PFSK-1 (cell line): ENCODE measurements at regions not wholly inside any gene's neighbourhood (a gene's known extent, or its start where the extent isn't known, plus 50 kb on each side); places are given as distances from the start of the nearest gene placed in this dataset.

ENCODE experiments used
- FOXP2 ChIP-seq: optimal IDR thresholded peaks from 2 replicates; pipeline ENCODE3; 2011; ENCODE audit warnings: borderline replicate concordance, control low read depth, inconsistent platforms; ENCODE audit not compliant: insufficient read depth; ENCODE audit errors: extremely low read length, extremely low read depth
- POLR2AphosphoS5 ChIP-seq: IDR thresholded peaks from 2 replicates; pipeline ENCODE4 v1.6.1; 2012; ENCODE audit warnings: low read depth, mild to moderate bottlenecking, control low read depth, low read length, moderate library complexity
- SIN3A ChIP-seq: IDR thresholded peaks from 2 replicates; pipeline ENCODE4 v1.6.1; 2012; ENCODE audit warnings: mild to moderate bottlenecking, low read length, moderate library complexity, borderline replicate concordance; ENCODE audit not compliant: insufficient read depth
- TAF1 ChIP-seq: IDR thresholded peaks from 2 replicates; pipeline ENCODE4 v1.6.1; 2012; ENCODE audit warnings: low read length, control low read depth, borderline replicate concordance; ENCODE audit not compliant: insufficient read depth
- TF ChIP-seq, protein P1 (sequence below), 2 experiments: IDR thresholded peaks; 2 replicates each; pipeline versions ENCODE4 v1.6.1 to v1.8.0; 2011 to 2012; ENCODE audit warnings: low read depth in 2 of 2, low read length in 2 of 2, control low read depth in 1 of 2, inconsistent platforms in 1 of 2, mild to moderate bottlenecking in 1 of 2, moderate library complexity in 1 of 2; ENCODE audit not compliant: insufficient read depth in 1 of 2

DNA sequence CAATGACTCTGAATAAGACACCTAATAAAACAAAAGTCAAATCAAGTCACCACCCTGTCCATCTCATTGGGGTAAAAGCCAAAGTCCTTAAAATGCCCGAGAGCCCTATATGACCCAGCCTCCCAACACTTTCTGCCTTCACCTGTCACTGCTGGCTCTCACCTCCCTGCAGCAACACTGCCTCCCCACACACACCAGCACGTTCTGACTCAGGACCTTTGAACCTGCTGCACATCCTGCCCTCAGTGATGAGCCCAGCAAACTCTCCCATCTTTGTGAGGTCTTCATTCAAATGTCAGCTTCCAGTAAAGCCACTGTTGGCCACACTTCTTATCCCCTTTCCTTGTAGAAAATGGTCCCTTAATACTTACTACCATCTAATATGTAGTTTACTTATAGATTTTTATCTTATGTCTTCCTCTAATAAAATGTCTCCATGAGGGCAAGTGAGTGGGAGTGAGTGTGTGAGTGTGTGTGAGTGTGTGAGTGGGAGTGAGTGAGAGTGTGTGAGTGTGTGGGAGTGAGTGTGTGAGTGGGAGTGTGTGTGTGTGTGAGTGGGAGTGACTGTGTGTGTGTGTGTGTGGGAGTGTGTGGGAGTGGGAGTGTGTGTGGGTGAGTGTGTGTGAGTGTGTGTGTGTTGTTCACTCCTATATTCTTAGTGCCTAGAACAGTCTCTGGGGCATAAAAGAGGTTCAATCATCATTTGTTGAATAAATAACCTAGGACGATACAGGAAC lies 504.7 kb downstream of the EIPR1 start:
- TF ChIP-seq TAF1 (no peak), POLR2AphosphoS5 (no peak), FOXP2 (no peak), SIN3A (no peak)
- TF ChIP-seq, protein P1, sequence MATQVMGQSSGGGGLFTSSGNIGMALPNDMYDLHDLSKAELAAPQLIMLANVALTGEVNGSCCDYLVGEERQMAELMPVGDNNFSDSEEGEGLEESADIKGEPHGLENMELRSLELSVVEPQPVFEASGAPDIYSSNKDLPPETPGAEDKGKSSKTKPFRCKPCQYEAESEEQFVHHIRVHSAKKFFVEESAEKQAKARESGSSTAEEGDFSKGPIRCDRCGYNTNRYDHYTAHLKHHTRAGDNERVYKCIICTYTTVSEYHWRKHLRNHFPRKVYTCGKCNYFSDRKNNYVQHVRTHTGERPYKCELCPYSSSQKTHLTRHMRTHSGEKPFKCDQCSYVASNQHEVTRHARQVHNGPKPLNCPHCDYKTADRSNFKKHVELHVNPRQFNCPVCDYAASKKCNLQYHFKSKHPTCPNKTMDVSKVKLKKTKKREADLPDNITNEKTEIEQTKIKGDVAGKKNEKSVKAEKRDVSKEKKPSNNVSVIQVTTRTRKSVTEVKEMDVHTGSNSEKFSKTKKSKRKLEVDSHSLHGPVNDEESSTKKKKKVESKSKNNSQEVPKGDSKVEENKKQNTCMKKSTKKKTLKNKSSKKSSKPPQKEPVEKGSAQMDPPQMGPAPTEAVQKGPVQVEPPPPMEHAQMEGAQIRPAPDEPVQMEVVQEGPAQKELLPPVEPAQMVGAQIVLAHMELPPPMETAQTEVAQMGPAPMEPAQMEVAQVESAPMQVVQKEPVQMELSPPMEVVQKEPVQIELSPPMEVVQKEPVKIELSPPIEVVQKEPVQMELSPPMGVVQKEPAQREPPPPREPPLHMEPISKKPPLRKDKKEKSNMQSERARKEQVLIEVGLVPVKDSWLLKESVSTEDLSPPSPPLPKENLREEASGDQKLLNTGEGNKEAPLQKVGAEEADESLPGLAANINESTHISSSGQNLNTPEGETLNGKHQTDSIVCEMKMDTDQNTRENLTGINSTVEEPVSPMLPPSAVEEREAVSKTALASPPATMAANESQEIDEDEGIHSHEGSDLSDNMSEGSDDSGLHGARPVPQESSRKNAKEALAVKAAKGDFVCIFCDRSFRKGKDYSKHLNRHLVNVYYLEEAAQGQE (IDR thresholded peaks at IDR 0.05; ENCODE audit: insufficient read depth in 1 of 2, low read depth in 2 of 2, low read length in 2 of 2) = no peak

DNA sequence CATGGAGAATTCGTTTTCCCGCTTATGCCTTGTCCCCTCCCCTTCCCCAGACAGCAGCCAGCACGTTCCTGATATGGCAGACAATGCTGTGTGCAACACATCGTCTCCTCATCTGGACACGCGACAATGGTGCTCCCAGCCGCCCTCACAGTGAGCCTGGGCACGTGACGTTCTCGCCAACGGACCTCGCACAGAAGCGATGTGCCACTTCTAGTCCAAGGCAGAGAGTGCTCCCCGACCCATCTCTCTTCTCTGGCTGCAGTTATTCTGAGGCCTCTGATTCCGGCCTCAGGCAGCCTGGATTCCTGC lies 505.4 kb downstream of the EIPR1 start:
- TF ChIP-seq TAF1 (no peak), SIN3A (no peak), POLR2AphosphoS5 (no peak), FOXP2 (no peak)
- TF ChIP-seq, protein P1 (IDR thresholded peaks at IDR 0.05; ENCODE audit: insufficient read depth in 1 of 2, low read depth in 2 of 2, low read length in 2 of 2) = no peak

DNA sequence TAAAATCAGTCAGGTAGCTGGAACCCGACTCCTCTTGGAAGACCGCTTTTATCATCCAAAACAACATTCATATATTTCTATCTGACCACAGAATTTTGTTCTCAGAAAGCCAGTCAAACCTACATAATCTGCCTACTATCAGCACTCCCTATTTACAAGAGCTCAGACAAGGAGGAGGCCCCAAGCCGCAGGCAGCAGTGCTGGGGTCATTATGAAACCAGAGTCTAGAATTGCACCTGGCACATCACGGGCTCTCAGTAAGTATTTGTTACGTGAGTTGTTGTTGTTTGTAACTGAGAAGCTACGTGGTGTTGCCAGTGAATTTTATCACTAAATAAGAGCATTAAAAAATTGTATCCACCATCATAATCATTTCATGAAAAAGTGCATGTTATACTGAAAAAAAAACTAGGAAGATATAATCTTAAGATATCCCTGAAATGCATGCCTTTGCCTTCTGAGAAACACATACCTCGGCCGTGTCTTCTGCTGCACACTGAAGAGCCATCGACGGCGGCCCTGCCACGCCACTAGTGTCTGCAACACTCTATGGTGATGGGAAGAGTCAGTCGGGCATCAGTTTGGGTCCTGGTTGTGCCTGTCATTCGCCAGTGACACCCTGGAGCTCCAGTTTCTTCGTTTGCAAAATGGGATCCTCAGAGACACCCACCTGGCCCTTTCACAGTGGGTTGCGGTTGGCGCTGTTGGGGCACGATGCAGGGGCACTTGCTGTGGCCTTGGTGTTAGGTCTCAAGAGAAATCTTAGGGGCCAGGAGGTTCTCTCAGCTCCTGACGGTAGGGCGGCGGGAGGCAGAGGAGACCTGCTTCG lies 505.9 kb downstream of the EIPR1 start:
- TF ChIP-seq POLR2AphosphoS5 (no peak), SIN3A (no peak), TAF1 (no peak), FOXP2 (no peak)
- TF ChIP-seq, protein P1 (IDR thresholded peaks at IDR 0.05; ENCODE audit: insufficient read depth in 1 of 2, low read depth in 2 of 2, low read length in 2 of 2) = no peak

DNA sequence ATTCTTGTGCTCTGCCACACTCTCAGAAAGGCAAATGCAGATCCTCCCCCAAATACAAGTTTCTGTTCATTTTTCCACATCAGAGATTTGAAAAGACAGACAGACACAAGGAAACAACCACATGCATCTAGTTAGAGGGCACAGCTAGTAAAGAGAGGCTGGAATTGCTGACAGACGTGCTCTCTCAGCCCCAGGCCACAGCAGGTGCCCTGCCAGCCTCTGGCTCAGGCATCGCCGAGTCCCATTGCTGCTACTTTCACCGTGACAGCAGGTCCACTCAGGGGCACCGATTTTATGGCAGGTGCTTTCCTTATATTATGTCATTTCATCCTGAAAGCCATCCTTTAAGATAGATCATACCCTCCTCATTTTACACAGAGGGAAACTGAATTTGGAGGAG lies 507.5 kb downstream of the EIPR1 start:
- no peak for TF ChIP-seq POLR2AphosphoS5
- TF ChIP-seq SIN3A = no peak
- TF ChIP-seq FOXP2 = no peak
- TF ChIP-seq, protein P1 (IDR thresholded peaks at IDR 0.05; ENCODE audit: insufficient read depth in 1 of 2, low read depth in 2 of 2, low read length in 2 of 2) = no peak
- no peak for TF ChIP-seq TAF1

DNA sequence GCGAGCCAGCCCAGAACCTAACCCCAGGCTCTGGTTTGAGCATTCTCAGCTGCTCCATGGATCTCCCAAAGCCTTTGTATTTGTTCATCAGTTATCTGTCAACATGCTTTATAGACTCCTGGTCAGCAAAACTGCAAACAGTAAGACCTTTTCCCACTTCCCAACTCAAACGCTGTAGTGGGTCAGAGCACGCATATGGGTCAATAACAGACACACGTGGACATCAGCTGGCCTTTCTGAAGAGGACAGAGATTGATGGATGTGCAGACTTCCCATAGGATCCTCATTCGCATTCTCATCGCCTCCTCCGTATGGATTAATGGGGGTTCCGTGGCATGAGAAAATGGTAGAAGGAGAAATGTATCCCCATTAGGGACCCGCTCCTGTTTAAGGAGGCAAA lies 508.1 kb downstream of the EIPR1 start:
- TF ChIP-seq, protein P1 (IDR thresholded peaks at IDR 0.05; ENCODE audit: insufficient read depth in 1 of 2, low read depth in 2 of 2, low read length in 2 of 2) = no peak
- no peak for TF ChIP-seq SIN3A
- TF ChIP-seq TAF1 = no peak
- no peak for TF ChIP-seq FOXP2
- no peak for TF ChIP-seq POLR2AphosphoS5
